Fibroblast of mammary gland (primary cell): ENCODE measurements at regions not wholly inside any gene's neighbourhood (a gene's known extent, or its start where the extent isn't known, plus 50 kb on each side); places are given as distances from the start of the nearest gene placed in this dataset.

Experiments
- DNase-seq: peaks from one replicate; pipeline ENCODE4 v3.0.0-alpha.2; 2010; ENCODE audit warnings: low read depth
- H3K4me3 ChIP-seq: 2 replicates; pipeline ENCODE4 v1.5.1; 2011; ENCODE audit warnings: low read depth, mild to moderate bottlenecking, low read length, moderate library complexity; ENCODE audit not compliant: control insufficient read depth
- TF ChIP-seq, protein P1 (sequence below): conservative IDR thresholded peaks from 2 replicates; pipeline ENCODE4 v1.5.1; 2011; ENCODE audit warnings: low read depth, low read length, inconsistent platforms; ENCODE audit not compliant: control insufficient read depth, insufficient read depth

DNA sequence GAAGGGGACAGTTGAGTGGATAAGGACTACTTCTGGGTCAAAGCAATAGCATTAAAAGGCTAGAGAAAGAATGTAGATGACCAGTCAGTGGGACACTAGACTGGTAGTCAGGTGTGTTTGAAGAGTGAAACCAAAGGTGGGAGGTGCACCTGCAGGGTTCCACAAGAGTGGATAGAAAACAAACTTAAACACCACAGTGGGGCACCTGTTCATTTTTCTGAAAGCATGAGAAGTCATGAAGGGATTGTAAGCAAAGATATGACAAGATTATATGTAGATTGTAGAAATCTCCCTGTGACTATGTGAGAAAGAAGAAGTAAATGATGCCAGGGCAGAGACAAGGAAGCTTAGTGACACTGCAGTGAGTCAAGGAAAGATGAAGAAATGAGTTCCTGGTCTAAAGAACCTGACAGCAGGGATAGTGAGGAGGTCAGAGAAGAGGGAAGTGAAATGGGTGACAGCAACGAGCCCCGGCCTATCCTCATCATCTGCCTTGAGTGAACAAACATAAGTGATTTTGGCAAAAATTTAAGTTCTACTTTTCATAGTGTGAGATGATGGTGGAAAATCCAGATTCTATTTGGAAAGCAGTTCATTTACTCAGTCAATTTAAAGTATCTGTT lies 296.9 kb downstream of the TLE4 start:
- TF ChIP-seq, protein P1, sequence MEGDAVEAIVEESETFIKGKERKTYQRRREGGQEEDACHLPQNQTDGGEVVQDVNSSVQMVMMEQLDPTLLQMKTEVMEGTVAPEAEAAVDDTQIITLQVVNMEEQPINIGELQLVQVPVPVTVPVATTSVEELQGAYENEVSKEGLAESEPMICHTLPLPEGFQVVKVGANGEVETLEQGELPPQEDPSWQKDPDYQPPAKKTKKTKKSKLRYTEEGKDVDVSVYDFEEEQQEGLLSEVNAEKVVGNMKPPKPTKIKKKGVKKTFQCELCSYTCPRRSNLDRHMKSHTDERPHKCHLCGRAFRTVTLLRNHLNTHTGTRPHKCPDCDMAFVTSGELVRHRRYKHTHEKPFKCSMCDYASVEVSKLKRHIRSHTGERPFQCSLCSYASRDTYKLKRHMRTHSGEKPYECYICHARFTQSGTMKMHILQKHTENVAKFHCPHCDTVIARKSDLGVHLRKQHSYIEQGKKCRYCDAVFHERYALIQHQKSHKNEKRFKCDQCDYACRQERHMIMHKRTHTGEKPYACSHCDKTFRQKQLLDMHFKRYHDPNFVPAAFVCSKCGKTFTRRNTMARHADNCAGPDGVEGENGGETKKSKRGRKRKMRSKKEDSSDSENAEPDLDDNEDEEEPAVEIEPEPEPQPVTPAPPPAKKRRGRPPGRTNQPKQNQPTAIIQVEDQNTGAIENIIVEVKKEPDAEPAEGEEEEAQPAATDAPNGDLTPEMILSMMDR: no peak
- H3K4me3 ChIP-seq: no peak overlapping the region
- no peak for DNase-seq

DNA sequence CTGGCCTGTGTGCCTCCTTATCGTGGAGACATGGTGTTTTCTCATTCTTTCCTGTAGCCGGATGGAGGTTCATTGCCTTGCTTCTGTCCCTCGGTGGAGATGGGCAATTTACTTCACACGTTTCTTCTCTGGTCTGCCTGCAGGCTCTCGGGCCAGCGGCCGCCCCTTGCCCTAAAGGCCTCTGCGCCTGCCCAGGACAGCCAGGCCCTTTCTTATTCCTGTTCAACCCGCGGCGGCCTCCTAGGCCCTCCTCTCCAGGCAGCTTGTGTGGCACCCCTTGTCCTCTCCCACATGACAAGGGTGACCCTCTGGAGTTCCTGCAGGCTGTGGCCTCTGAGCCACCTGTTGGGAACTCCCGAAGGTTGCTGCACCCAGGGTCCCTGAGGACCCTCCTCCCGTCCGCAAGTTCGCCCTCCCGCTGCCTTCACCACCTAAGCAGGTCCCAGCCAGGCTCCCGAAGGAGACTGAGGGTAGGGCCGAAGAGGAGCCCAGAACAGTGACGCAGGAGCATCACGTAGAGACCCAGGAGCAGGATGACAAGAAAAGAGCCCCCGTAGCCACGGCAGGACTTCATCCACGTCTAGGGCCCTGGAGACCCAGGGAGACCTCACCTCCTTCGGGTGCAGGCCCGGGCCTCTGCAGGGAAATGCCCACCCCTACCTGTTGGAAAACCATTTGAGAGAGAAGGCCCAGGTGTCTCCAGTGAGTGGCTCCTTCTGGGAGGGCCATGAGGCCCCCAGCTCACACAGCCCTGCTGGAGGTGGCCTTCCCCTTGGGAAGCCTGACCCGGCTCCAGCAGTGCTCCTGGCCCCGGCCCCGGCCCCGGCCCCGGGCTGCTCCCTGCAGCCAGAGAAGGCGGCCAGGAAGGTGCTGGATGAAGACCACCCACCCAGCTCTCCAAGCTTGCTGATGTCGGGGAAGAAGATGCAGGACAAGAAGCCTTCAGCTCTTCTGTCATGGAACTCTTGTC lies 291.4 kb downstream of the TLE4 start:
- TF ChIP-seq, protein P1: no peak
- DNase-seq: no peak
- no peak overlapping the region for H3K4me3 ChIP-seq

DNA sequence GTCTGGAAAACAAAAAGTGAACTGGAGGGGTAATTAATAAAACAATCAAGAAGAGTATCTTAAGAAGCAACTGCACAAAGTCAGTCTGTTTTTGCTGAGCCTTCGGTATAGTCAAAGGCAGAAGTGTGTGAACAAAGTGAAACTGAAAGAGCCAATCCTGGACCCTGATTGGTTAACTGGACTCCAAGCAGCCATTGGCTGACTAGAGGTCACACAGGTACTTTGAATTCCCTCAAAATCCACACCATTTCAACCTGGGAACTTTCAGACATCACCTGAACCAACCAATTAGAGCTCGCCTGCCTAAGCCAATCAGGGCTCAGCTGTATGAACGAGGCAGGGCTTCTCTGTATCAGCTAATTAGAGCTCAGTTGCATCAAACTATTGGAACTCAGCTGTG lies 286.7 kb downstream of the TLE4 start:
- no peak overlapping the region for H3K4me3 ChIP-seq
- TF ChIP-seq, protein P1: no peak
- peak; percentile 4 for DNase-seq

DNA sequence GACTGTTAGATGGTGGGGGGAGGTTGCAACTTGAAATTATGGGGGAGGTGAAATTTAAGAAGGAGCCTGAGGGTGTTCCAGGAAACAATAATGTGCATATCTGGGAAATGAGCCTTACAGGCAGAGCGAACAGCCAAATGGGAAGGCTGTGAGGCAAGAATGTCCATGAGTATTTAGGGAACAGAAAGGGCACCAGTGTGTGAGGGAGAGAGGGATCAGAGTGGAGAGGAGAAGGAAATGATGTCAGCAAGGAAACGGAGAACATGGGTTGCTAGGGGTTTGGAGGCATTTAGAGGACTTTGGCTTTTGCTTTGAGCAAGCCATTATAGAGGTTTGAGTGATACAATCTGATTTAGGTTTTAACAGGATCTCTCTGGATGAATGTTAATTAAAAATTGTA lies 285.4 kb downstream of the TLE4 start:
- DNase-seq: no peak
- TF ChIP-seq, protein P1: no peak

DNA sequence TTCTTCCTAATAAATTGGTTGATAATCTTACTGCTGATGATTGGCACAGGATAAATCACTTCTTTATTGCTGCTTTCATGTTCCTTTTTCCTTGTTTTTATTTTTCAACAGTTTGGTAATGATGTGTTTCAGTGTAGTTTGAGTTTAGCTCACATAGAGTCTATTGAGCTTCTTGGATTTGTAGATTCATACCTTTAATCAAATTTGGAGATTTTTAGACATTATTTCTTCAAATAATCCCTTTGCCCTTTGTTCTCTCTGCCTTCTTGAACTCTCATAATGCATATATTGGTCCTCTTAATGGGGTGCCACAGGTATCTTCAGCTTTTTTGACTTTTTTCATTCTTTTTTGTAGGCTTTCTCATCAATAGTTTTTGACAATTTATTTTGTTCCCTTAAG lies 275.3 kb downstream of the TLE4 start:
- no peak for DNase-seq
- TF ChIP-seq, protein P1: no peak

More for the DNA sequence above, 285.4 kb downstream of the TLE4 start:
- no peak overlapping the region for H3K4me3 ChIP-seq

DNA sequence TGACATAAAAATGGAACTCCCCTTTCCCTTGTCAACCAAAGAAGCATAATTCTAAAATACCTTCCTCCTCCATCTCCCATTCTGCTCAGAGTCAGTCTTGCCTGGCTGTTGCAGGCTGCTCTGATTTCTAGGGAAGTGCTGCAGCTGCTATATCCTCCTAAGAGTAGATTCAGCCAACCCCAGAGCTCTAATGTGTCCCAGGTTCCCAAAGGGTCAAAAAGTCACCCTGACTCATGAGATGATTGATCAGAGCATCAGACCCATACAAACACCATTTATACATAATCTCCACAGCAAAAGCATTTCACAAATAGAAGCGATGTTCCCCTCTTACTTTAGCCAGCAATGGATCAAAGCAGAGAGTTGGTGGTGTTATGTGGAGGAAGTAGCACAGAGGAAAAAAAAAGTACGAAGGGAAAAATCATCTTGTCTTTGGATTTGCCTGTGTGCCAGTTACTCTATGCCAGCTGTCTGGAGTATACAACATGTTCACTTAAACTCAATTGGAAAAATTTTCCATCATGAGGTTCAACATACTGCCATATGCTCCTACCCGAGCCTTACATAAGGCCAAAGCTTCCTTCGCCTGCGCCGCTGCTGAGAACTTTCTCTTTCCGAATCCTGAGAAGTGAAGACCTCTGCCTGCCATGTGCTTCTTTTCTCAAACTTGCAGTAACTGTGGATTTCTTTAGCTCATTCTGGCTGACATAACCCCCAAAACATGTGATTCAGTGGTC lies 258.0 kb downstream of the TLE4 start:
- TF ChIP-seq, protein P1: no peak
- no peak overlapping the region for H3K4me3 ChIP-seq
- peak; percentile 4 for DNase-seq

More for the DNA sequence above, 275.3 kb downstream of the TLE4 start:
- no peak overlapping the region for H3K4me3 ChIP-seq
